Nephron (organoid): ENCODE measurements at regions not wholly inside any gene's neighbourhood (a gene's known extent, or its start where the extent isn't known, plus 50 kb on each side); places are given as distances from the start of the nearest gene placed in this dataset.

ENCODE experiments used
- H3K27ac Mint-ChIP-seq, 3 experiments: 2 replicates each; pipeline ENCODE4 v1.8.0; 2020; ENCODE audit warnings: mixed read lengths in 3 of 3, mild to moderate bottlenecking in 2 of 3, moderate library complexity in 1 of 3
- H3K27me3 Mint-ChIP-seq: 2 replicates; pipeline ENCODE4 v1.8.0; 2021; ENCODE audit warnings: low read depth, mild to moderate bottlenecking, moderate library complexity, mixed read lengths
- H3K36me3 Mint-ChIP-seq: 2 replicates; pipeline ENCODE4 v1.8.0; 2020; ENCODE audit warnings: low read depth, mixed read lengths
- H3K4me1 Mint-ChIP-seq: 2 replicates; pipeline ENCODE4 v1.8.0; 2020; ENCODE audit warnings: mixed read lengths
- H3K4me3 Mint-ChIP-seq, 3 experiments: 2 replicates each; pipeline ENCODE4 v1.8.0; 2020; ENCODE audit warnings: mild to moderate bottlenecking in 3 of 3, mixed read lengths in 3 of 3, moderate library complexity in 2 of 3
- H3K9me3 Mint-ChIP-seq: 2 replicates; pipeline ENCODE4 v1.8.0; 2020; ENCODE audit warnings: mixed read lengths
- CTCF ChIP-seq, 3 experiments: fragments of 200-600 bp; sonication (generic); IDR thresholded peaks; one replicate each; pipeline ENCODE4 v1.5.0; 2021; ENCODE audit warnings: antibody characterized with exemption in 3 of 3; ENCODE audit not compliant: unreplicated experiment in 3 of 3

- Mint-ChIP-seq H3K27me3 (no peaks in the 10 kb centered on the region), H3K9me3 (no peaks in the 10 kb centered on the region), H3K4me3 (no peak overlapping the region), H3K27ac (peak overlapping the region; percentile 51 to 59 (median 52)), H3K4me1 (peaks cover 41% of the 10 kb centered on the region), H3K36me3 (no peaks in the 10 kb centered on the region)
- no peak for TF ChIP-seq CTCF (IDR thresholded peaks at IDR 0.05; ENCODE audit: unreplicated experiment in 3 of 3)
These were observed 74.1 kb downstream of the EFNB1 start for GRCh38 chrX:68902706-68903504.

GRCh38 chrX:68901519-68901918, 72.7 kb downstream of the EFNB1 start:
- Mint-ChIP-seq H3K27me3 (no peaks in the 10 kb centered on the region), H3K4me1 (peaks cover 53% of the 10 kb centered on the region), H3K4me3 (no peak overlapping the region), H3K27ac (peak overlapping the region; percentile 59 to 85 (median 80)), H3K36me3 (no peaks in the 10 kb centered on the region), H3K9me3 (peaks cover 3% of the 10 kb centered on the region)
- no peak for TF ChIP-seq CTCF (IDR thresholded peaks at IDR 0.05; ENCODE audit: unreplicated experiment in 3 of 3)

- no peak for TF ChIP-seq CTCF (IDR thresholded peaks at IDR 0.05; ENCODE audit: unreplicated experiment in 3 of 3)
- Mint-ChIP-seq H3K4me3 (no peak overlapping the region), H3K27ac (peak overlapping the region; percentile 94 to 98 (median 97)), H3K27me3 (no peaks in the 10 kb centered on the region), H3K4me1 (peaks cover 77% of the 10 kb centered on the region), H3K36me3 (no peaks in the 10 kb centered on the region), H3K9me3 (peaks cover 9% of the 10 kb centered on the region)
These were observed 69.8 kb downstream of the EFNB1 start for GRCh38 chrX:68898598-68898997.

- TF ChIP-seq CTCF (IDR thresholded peaks at IDR 0.05; ENCODE audit: unreplicated experiment in 3 of 3): no peak
These were observed 68.5 kb downstream of the EFNB1 start for GRCh38 chrX:68897118-68897945.

GRCh38 chrX:68896581-68896980, 67.8 kb downstream of the EFNB1 start:
- Mint-ChIP-seq H3K4me3 (peak overlapping the region in 1 of 3 experiments; percentile 6), H3K27me3 (peaks cover 6% of the 10 kb centered on the region), H3K27ac (peak overlapping the region; percentile 94 to 98 (median 95)), H3K36me3 (no peaks in the 10 kb centered on the region), H3K9me3 (peaks cover 9% of the 10 kb centered on the region), H3K4me1 (peaks cover 77% of the 10 kb centered on the region)
- no peak for TF ChIP-seq CTCF (IDR thresholded peaks at IDR 0.05; ENCODE audit: unreplicated experiment in 3 of 3)

More at GRCh38 chrX:68897118-68897945, 68.5 kb downstream of the EFNB1 start:
- H3K9me3 Mint-ChIP-seq: peaks cover 9% of the 10 kb centered on the region
- H3K4me1 Mint-ChIP-seq: peaks cover 83% of the 10 kb centered on the region
- H3K36me3 Mint-ChIP-seq: no peaks in the 10 kb centered on the region
- peak overlapping the region; percentile 94 to 98 (median 97) for H3K27ac Mint-ChIP-seq
- H3K4me3 Mint-ChIP-seq: peak overlapping the region in 1 of 3 experiments; percentile 36
- peaks cover 6% of the 10 kb centered on the region for H3K27me3 Mint-ChIP-seq
